ENCODE measurements at regions not wholly inside any gene's neighbourhood (a gene's known extent, or its start where the extent isn't known, plus 50 kb on each side); places are given as distances from the start of the nearest gene placed in this dataset.

- DNase-seq (ENCODE audit: low read depth), result no peak
Measured at GRCh38 chr10:71069909-71070666, 142.3 kb upstream of the UNC5B start.

GRCh38 chr10:71070741-71071140, 141.6 kb upstream of the UNC5B start:
- no peak for DNase-seq (ENCODE audit: low read depth)

GRCh38 chr10:71072131-71072822, 140.1 kb upstream of the UNC5B start:
- no peak for DNase-seq (ENCODE audit: low read depth)

- no peak for DNase-seq (ENCODE audit: low read depth)
Measured at GRCh38 chr10:71072823-71073210, 139.6 kb upstream of the UNC5B start.

GRCh38 chr10:71073451-71074175, 138.8 kb upstream of the UNC5B start:
- DNase-seq (ENCODE audit: low read depth), result no peak

GRCh38 chr10:71074176-71074755, 138.1 kb upstream of the UNC5B start:
- DNase-seq (ENCODE audit: low read depth), result no peak

GRCh38 chr10:71075086-71075758, 137.1 kb upstream of the UNC5B start:
- DNase-seq (ENCODE audit: low read depth), result no peak

- DNase-seq (ENCODE audit: low read depth), result no peak
Measured at GRCh38 chr10:71075759-71076472, 136.5 kb upstream of the UNC5B start.

- no peak for DNase-seq (ENCODE audit: low read depth)
Measured at GRCh38 chr10:71076473-71077142, 135.8 kb upstream of the UNC5B start.

GRCh38 chr10:71077143-71077581, 135.2 kb upstream of the UNC5B start:
- DNase-seq (ENCODE audit: low read depth), result no peak

GRCh38 chr10:71077796-71078453, 134.4 kb upstream of the UNC5B start:
- no peak for DNase-seq (ENCODE audit: low read depth)

GRCh38 chr10:71078454-71079145, 133.8 kb upstream of the UNC5B start:
- DNase-seq (ENCODE audit: low read depth), result no peak

- DNase-seq (ENCODE audit: low read depth), result no peak
Measured at GRCh38 chr10:71079761-71080380, 132.5 kb upstream of the UNC5B start.

- DNase-seq (ENCODE audit: low read depth), result no peak
Measured at GRCh38 chr10:71080381-71081228, 131.8 kb upstream of the UNC5B start.

- no peak for DNase-seq (ENCODE audit: low read depth)
Measured at GRCh38 chr10:71081229-71081560, 131.2 kb upstream of the UNC5B start.

- no peak for DNase-seq (ENCODE audit: low read depth)
Measured at GRCh38 chr10:71081912-71082311, 130.5 kb upstream of the UNC5B start.

GRCh38 chr10:71082960-71083715, 129.2 kb upstream of the UNC5B start:
- DNase-seq (ENCODE audit: low read depth), result no peak

GRCh38 chr10:71083716-71083975, 128.7 kb upstream of the UNC5B start:
- no peak for DNase-seq (ENCODE audit: low read depth)
